NOMO-1 treated with DMSO at 0.1 percent for 48 hours (cell line): ENCODE measurements at regions not wholly inside any gene's neighbourhood (a gene's known extent, or its start where the extent isn't known, plus 50 kb on each side); places are given as distances from the start of the nearest gene placed in this dataset.

Experiments used
- DNase-seq: peaks from one replicate; lab custom pipeline; 2025; ENCODE audit not compliant: unreplicated experiment; lab: John Stamatoyannopoulos, UW

GRCh38 chr2:173761603-173762119 lies 203.5 kb downstream of the SP3 start:
- no peak for DNase-seq

- DNase-seq, result no peak
Observed at GRCh38 chr2:173762221-173762620, 203.0 kb downstream of the SP3 start.

GRCh38 chr2:173762864-173763263 lies 202.3 kb downstream of the SP3 start:
- DNase-seq, result no peak

GRCh38 chr2:173763641-173764040 lies 201.5 kb downstream of the SP3 start:
- DNase-seq, result no peak

- no peak for DNase-seq
Observed at GRCh38 chr2:173764094-173764493, 201.1 kb downstream of the SP3 start.

GRCh38 chr2:173766537-173767289 lies 198.5 kb downstream of the SP3 start:
- DNase-seq, result peak; percentile 32

- DNase-seq, result no peak
Observed at GRCh38 chr2:173770947-173771678, 194.1 kb downstream of the SP3 start.

- no peak for DNase-seq
Observed at GRCh38 chr2:173772205-173772604, 193.0 kb downstream of the SP3 start.

GRCh38 chr2:173773076-173773475 lies 192.1 kb downstream of the SP3 start:
- no peak for DNase-seq

GRCh38 chr2:173775440-173775839 lies 189.7 kb downstream of the SP3 start:
- DNase-seq, result no peak

GRCh38 chr2:173782681-173783080 lies 182.5 kb downstream of the SP3 start:
- no peak for DNase-seq

- no peak for DNase-seq
Observed at GRCh38 chr2:173783382-173783781, 181.8 kb downstream of the SP3 start.

GRCh38 chr2:173785813-173786212 lies 179.4 kb downstream of the SP3 start:
- DNase-seq, result no peak

GRCh38 chr2:173791502-173791901 lies 173.7 kb downstream of the SP3 start:
- DNase-seq, result no peak

- no peak for DNase-seq
Observed at GRCh38 chr2:173792166-173792565, 173.0 kb downstream of the SP3 start.

- no peak for DNase-seq
Observed at GRCh38 chr2:173792741-173793140, 172.4 kb downstream of the SP3 start.

- no peak for DNase-seq
Observed at GRCh38 chr2:173793709-173794565, 171.2 kb downstream of the SP3 start.

- DNase-seq, result no peak
Observed at GRCh38 chr2:173797586-173798263, 167.4 kb downstream of the SP3 start.

GRCh38 chr2:173802518-173802917 lies 162.7 kb downstream of the SP3 start:
- DNase-seq, result no peak

- DNase-seq, result no peak
Observed at GRCh38 chr2:173803449-173803848, 161.7 kb downstream of the SP3 start.

- DNase-seq, result no peak
Observed at GRCh38 chr2:173806761-173807160, 158.4 kb downstream of the SP3 start.
